Body of pancreas (tissue), 4 donors: ENCODE measurements at regions not wholly inside any gene's neighbourhood (a gene's known extent, or its start where the extent isn't known, plus 50 kb on each side); places are given as distances from the start of the nearest gene placed in this dataset.

ENCODE experiments used
- ATAC-seq: fragments of 150-250 bp; one replicate; pipeline ENCODE4 v1.9.1; 2016
- DNase-seq, 4 donors: peaks; one replicate each; pipeline ENCODE4 v3.0.0-alpha.2; 2019
- H3K27ac ChIP-seq, 4 donors: fragments of 200-600 bp; sonication (generic); 1 replicate in 3 of 4; 2 replicates in 1 of 4; pipeline versions ENCODE4 v1.5.1 to v1.6.1; 2016 to 2019; ENCODE audit warnings: mild to moderate bottlenecking in 1 of 4, mixed read lengths in 1 of 4, moderate library complexity in 1 of 4
- H3K27me3 ChIP-seq, 2 donors: fragments of 200-600 bp; sonication (generic); one replicate each; pipeline ENCODE4 v1.6.0; 2016; ENCODE audit warnings: mild to moderate bottlenecking in 1 of 2
- H3K36me3 ChIP-seq, 2 donors: fragments of 200-600 bp; sonication (generic); replicated peaks in 1 of 2; 2 replicates each; pipeline ENCODE4 v1.5.1; 2016; ENCODE audit warnings: low read depth in 2 of 2; ENCODE audit not compliant: insufficient read depth in 1 of 2
- H3K4me1 ChIP-seq: fragments of 200-600 bp; sonication (generic); one replicate; pipeline ENCODE4 v1.6.0; 2016
- H3K4me3 ChIP-seq, 2 donors: fragments of 200-600 bp; sonication (generic); 1 replicate in 1 of 2; 2 replicates in 1 of 2; pipeline ENCODE4 v1.5.1; 2016 to 2019
- H3K9me3 ChIP-seq, 3 donors: fragments of 200-600 bp; sonication (generic); 1 replicate in 2 of 3; 2 replicates in 1 of 3; pipeline ENCODE4 v1.5.1; 2016
- POLR2A ChIP-seq, 3 donors: fragments of 450-650 bp; IDR thresholded peaks; one replicate each; pipeline ENCODE4 v1.6.1; 2016; ENCODE audit warnings: antibody characterized with exemption in 3 of 3, mild to moderate bottlenecking in 2 of 3
- WGBS, 2 donors: methylation state at CpG; one replicate each; pipeline ENCODE4 v1.1.5; 2017; 5-methylcytosine and 5-hydroxymethylcytosine counted together
- intact Hi-C: fragments of 100-400 bp; cut with DNase I; formaldehyde crosslinking; loops from one replicate; pipeline ENCODE4 v1.15.1; 2023
- TF ChIP-seq, protein P1 (sequence below), 7 experiments: fragments of 450-650 bp in 4 of 7; fragments of 200-600 bp in 3 of 7; sonication (generic) in 3 of 7; IDR thresholded peaks; one replicate each; pipeline ENCODE4 v1.5.1; 2016 to 2019; ENCODE audit warnings: antibody characterized with exemption in 7 of 7

DNA sequence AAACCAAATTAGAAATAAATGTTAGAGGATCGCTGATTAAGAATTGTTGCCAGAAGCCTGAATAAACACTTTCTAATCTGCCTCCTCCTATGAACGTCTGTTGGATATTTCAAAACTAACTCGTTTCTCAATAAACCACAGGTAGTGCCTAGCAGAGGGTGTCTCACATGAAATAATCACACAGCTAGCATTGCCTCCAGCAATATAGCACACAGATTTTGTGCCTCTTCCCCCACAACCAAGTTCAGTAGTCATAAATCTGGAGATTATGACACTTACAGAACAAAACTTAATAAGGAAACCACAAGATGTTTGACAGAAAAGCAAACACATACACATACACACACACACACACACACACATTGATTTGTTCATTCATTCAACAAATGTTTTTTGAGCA, 173.2 kb upstream of the CDH10 start:
- DNase-seq: no peak
- WGBS, 2 donors: 41 to 55% methylated on average over 3 of the region's 3 CpGs

DNA sequence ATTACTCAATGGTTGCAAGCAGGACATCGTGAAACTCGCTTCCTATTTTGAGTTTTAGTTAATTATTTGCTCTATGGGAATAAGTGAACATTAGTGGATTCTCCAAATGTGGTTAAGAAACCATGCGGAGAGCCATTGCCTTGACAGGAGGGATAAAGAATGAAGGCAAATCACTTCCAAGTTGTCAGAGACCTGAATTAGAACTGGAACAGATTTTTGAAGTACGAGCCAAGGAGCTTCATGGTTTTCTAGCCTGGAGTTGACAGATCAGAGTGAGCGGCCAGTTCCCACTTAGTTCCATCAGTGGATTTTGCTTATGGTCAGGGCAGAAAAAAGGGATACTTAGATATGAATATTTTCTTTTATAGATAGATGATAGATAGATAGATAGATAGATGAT, 171.4 kb upstream of the CDH10 start:
- TF ChIP-seq, protein P1, sequence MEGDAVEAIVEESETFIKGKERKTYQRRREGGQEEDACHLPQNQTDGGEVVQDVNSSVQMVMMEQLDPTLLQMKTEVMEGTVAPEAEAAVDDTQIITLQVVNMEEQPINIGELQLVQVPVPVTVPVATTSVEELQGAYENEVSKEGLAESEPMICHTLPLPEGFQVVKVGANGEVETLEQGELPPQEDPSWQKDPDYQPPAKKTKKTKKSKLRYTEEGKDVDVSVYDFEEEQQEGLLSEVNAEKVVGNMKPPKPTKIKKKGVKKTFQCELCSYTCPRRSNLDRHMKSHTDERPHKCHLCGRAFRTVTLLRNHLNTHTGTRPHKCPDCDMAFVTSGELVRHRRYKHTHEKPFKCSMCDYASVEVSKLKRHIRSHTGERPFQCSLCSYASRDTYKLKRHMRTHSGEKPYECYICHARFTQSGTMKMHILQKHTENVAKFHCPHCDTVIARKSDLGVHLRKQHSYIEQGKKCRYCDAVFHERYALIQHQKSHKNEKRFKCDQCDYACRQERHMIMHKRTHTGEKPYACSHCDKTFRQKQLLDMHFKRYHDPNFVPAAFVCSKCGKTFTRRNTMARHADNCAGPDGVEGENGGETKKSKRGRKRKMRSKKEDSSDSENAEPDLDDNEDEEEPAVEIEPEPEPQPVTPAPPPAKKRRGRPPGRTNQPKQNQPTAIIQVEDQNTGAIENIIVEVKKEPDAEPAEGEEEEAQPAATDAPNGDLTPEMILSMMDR (IDR thresholded peaks at IDR 0.05): no peak
- no peak for TF ChIP-seq POLR2A (IDR thresholded peaks at IDR 0.05)
- intact Hi-C loops: no loop called here
- 33 to 43% methylated on average over 5 of the region's 5 CpGs for WGBS, 2 donors
- ATAC-seq: no peak
- H3K27me3 ChIP-seq: no peaks in the 10 kb centered on the region
- no peaks in the 10 kb centered on the region for H3K9me3 ChIP-seq
- no peak overlapping the region for H3K4me3 ChIP-seq
- DNase-seq: no peak
- no peaks in the 10 kb centered on the region for H3K36me3 ChIP-seq
- no peak overlapping the region for H3K27ac ChIP-seq
- no peaks in the 10 kb centered on the region for H3K4me1 ChIP-seq

More for the DNA sequence above, 173.2 kb upstream of the CDH10 start:
- TF ChIP-seq, protein P1 (IDR thresholded peaks at IDR 0.05): no peak
- no peak for TF ChIP-seq POLR2A (IDR thresholded peaks at IDR 0.05)
- Histone ChIP-seq H3K4me1 (no peaks in the 10 kb centered on the region), H3K9me3 (no peaks in the 10 kb centered on the region), H3K36me3 (no peaks in the 10 kb centered on the region), H3K4me3 (no peak overlapping the region), H3K27me3 (no peaks in the 10 kb centered on the region), H3K27ac (no peak overlapping the region)
- intact Hi-C loops: no loop called here
- no peak for ATAC-seq

DNA sequence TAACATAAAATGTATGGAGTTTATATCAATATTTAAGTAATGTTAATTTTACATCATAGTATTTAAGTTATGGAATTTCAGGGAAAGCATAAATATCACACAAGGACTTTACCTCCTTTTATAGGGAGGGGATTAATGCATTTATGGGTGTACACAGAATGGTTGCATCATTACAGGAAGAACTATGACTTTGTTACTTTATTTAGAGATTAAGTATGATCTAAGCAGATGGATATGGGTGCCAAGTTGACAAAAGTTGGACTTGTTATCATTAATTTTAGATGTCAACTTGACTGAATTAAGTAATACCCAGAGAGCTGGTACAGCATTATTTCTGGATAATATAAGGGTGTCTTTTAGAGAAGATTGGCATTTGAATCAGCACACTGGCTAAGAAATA, 160.5 kb upstream of the CDH10 start:
- no peak for ATAC-seq
- no peak overlapping the region for H3K27ac ChIP-seq
- no peak for TF ChIP-seq POLR2A (IDR thresholded peaks at IDR 0.05)
- TF ChIP-seq, protein P1 (IDR thresholded peaks at IDR 0.05): no peak
- intact Hi-C loops: no loop called here
- H3K27me3 ChIP-seq: no peaks in the 10 kb centered on the region
- H3K36me3 ChIP-seq: no peaks in the 10 kb centered on the region
- no peak for DNase-seq
- H3K9me3 ChIP-seq: no peaks in the 10 kb centered on the region
- H3K4me1 ChIP-seq: no peaks in the 10 kb centered on the region
- H3K4me3 ChIP-seq: no peak overlapping the region

DNA sequence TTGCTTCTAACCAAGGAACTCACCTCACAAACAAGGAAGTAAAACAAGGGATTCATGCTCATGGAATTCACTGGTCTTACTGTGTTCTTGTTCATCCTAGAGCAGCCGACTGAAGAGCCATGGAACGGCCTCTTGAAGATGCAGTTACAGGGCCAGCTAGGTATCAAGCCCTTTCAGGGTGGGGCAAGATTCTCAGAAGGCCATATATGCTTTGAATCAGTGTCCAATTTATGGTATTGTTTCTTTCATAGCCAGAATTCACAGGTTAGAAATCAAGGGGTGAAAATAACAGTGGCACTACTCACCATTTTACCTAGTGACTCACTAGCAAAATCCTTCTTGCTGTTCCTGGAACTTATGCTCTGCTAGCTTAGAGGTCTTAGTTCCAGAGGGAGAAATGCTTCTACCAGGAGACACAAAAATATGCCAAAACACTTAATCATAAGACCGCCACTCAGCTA, 159.5 kb upstream of the CDH10 start:
- intact Hi-C loops: no loop called here
- Histone ChIP-seq H3K27me3 (no peaks in the 10 kb centered on the region), H3K4me3 (no peak overlapping the region), H3K36me3 (no peaks in the 10 kb centered on the region), H3K4me1 (no peaks in the 10 kb centered on the region), H3K27ac (no peak overlapping the region), H3K9me3 (no peaks in the 10 kb centered on the region)
- TF ChIP-seq POLR2A (IDR thresholded peaks at IDR 0.05): no peak
- TF ChIP-seq, protein P1 (IDR thresholded peaks at IDR 0.05): no peak
- no peak for ATAC-seq
- WGBS, 2 donors: 75 to 77% methylated on average over 3 of the region's 3 CpGs
- no peak for DNase-seq

DNA sequence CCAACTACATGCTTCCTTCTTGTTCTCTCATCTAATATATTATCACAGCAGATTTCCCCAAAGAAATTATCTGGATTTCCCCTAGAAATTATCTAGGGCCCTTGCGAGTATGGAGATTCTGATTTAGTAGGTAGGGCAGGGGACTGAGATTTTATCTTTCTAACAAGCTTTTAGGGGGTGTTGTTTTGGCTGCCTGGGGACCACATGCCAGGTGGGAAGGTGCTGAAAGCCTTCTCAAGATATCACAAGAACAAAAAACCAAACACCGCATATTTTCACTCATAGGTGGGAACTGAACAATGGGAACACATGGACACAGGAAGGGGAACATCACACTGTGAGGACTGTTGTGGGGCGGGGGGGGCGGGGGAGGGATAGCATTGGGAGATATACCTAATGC, 146.5 kb upstream of the CDH10 start:
- TF ChIP-seq POLR2A (IDR thresholded peaks at IDR 0.05): no peak
- TF ChIP-seq, protein P1 (IDR thresholded peaks at IDR 0.05): no peak

More for the DNA sequence above, 146.5 kb upstream of the CDH10 start:
- intact Hi-C loops: no loop called here
- no peak for ATAC-seq
- Histone ChIP-seq H3K36me3 (no peaks in the 10 kb centered on the region), H3K9me3 (no peaks in the 10 kb centered on the region), H3K4me3 (no peak overlapping the region), H3K27ac (no peak overlapping the region), H3K27me3 (no peaks in the 10 kb centered on the region), H3K4me1 (no peaks in the 10 kb centered on the region)
- no peak for DNase-seq
- WGBS, 2 donors: 52 to 74% methylated on average over 3 to 4 of the region's 4 CpGs
